ENCODE measurements at regions not wholly inside any gene's neighbourhood (a gene's known extent, or its start where the extent isn't known, plus 50 kb on each side); places are given as distances from the start of the nearest gene placed in this dataset.

GRCh38 chr2:56729212-56729611, 545.4 kb downstream of the CCDC85A start:
- no peak for TF ChIP-seq CTCF (IDR thresholded peaks at IDR 0.05)
- no peak for TF ChIP-seq EZH2 (IDR thresholded peaks at IDR 0.05)
